ENCODE measurements at regions not wholly inside any gene's neighbourhood (a gene's known extent, or its start where the extent isn't known, plus 50 kb on each side); places are given as distances from the start of the nearest gene placed in this dataset.

DNA sequence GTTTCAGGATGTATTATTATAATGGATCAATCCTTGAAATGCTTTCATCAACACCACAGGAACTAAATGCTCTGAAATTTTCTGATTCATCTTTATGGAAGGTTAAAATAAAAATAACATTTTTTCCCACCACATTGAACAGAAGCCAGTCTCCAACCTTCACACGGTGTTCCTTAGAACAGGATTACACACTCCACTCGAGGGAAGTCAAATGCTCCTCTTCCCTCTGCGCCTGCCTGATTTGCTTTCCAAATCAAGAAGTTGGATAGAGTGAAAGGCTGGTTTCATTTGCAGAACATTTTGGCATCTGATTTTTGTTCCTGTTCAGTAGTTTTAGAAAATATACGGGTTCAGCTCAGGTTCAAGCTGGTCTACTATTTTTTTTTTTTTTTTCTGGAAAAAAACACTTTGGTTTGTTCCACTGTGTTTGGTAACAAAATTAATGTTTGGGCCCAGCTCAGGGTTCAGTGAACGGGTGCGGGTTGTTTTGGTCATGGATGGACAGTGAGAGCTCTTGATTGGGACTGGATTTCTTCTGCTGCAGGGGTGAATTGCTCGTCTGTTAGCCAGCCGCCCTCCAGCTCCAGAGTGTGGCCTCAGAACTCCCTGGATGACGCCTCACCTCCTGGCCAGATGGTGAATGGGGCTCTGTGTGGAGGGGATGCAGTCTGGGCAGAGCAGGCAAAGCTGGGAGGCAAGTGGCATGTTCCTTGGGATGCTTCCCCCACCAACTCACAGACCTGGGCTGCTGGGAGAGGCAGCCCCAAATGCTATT lies 82.4 kb upstream of the STC2 start:
- Histone ChIP-seq H3K27me3 (ENCODE audit: control insufficient read depth, insufficient read depth, low read length) (no peaks in the 10 kb centered on the region), H3K36me3 (ENCODE audit: control insufficient read depth, insufficient read depth, low read length) (no peaks in the 10 kb centered on the region), H3K4me3 (ENCODE audit: low read depth, low read length) (no peak overlapping the region)
- DNase-seq (ENCODE audit: low read depth), result no peak
- no peak for FAIRE-seq
- TF ChIP-seq, protein P1, sequence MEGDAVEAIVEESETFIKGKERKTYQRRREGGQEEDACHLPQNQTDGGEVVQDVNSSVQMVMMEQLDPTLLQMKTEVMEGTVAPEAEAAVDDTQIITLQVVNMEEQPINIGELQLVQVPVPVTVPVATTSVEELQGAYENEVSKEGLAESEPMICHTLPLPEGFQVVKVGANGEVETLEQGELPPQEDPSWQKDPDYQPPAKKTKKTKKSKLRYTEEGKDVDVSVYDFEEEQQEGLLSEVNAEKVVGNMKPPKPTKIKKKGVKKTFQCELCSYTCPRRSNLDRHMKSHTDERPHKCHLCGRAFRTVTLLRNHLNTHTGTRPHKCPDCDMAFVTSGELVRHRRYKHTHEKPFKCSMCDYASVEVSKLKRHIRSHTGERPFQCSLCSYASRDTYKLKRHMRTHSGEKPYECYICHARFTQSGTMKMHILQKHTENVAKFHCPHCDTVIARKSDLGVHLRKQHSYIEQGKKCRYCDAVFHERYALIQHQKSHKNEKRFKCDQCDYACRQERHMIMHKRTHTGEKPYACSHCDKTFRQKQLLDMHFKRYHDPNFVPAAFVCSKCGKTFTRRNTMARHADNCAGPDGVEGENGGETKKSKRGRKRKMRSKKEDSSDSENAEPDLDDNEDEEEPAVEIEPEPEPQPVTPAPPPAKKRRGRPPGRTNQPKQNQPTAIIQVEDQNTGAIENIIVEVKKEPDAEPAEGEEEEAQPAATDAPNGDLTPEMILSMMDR (IDR thresholded peaks at IDR 0.05; ENCODE audit: insufficient read depth, low read length, severe bottlenecking), result no peak

GRCh38 chr5:173408946-173409345 lies 80.7 kb upstream of the STC2 start:
- FAIRE-seq, result no peak
- no peak overlapping the region for H3K4me3 ChIP-seq (ENCODE audit: low read depth, low read length)

DNA sequence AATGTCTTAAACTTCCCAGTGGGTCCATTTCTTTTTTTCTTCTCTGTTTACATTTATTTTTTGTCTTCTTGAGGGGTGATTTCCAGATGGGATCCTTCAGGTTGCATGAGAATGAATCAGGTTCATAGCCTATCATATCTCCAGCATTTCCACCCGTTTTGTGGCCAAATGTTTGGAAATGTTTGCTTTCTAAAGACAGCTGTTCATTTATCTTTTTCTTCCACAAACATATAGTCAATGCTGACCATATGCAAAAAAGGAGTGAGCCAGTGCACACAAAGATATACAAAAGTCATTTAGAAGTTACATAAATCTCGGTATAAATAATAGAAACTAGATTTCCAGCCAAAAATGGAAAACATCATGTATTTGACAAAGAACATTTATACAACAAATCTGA lies 71.6 kb upstream of the STC2 start:
- DNase-seq (ENCODE audit: low read depth) (no peak), FAIRE-seq (no peak)
- Histone ChIP-seq H3K4me3 (ENCODE audit: low read depth, low read length) (no peak overlapping the region), H3K36me3 (ENCODE audit: control insufficient read depth, insufficient read depth, low read length) (no peaks in the 10 kb centered on the region), H3K27me3 (ENCODE audit: control insufficient read depth, insufficient read depth, low read length) (no peaks in the 10 kb centered on the region)
- TF ChIP-seq, protein P1 (IDR thresholded peaks at IDR 0.05; ENCODE audit: insufficient read depth, low read length, severe bottlenecking), result no peak

More at GRCh38 chr5:173408946-173409345, 80.7 kb upstream of the STC2 start:
- no peaks in the 10 kb centered on the region for H3K36me3 ChIP-seq (ENCODE audit: control insufficient read depth, insufficient read depth, low read length)
- TF ChIP-seq, protein P1 (IDR thresholded peaks at IDR 0.05; ENCODE audit: insufficient read depth, low read length, severe bottlenecking), result no peak
- no peaks in the 10 kb centered on the region for H3K27me3 ChIP-seq (ENCODE audit: control insufficient read depth, insufficient read depth, low read length)
- no peak for DNase-seq (ENCODE audit: low read depth)

GRCh38 chr5:173397516-173397915 lies 69.3 kb upstream of the STC2 start:
- Histone ChIP-seq H3K27me3 (ENCODE audit: control insufficient read depth, insufficient read depth, low read length) (no peaks in the 10 kb centered on the region), H3K36me3 (ENCODE audit: control insufficient read depth, insufficient read depth, low read length) (no peaks in the 10 kb centered on the region), H3K4me3 (ENCODE audit: low read depth, low read length) (no peak overlapping the region)
- TF ChIP-seq, protein P1 (IDR thresholded peaks at IDR 0.05; ENCODE audit: insufficient read depth, low read length, severe bottlenecking), result no peak
- DNase-seq (ENCODE audit: low read depth) (no peak), FAIRE-seq (no peak)

DNA sequence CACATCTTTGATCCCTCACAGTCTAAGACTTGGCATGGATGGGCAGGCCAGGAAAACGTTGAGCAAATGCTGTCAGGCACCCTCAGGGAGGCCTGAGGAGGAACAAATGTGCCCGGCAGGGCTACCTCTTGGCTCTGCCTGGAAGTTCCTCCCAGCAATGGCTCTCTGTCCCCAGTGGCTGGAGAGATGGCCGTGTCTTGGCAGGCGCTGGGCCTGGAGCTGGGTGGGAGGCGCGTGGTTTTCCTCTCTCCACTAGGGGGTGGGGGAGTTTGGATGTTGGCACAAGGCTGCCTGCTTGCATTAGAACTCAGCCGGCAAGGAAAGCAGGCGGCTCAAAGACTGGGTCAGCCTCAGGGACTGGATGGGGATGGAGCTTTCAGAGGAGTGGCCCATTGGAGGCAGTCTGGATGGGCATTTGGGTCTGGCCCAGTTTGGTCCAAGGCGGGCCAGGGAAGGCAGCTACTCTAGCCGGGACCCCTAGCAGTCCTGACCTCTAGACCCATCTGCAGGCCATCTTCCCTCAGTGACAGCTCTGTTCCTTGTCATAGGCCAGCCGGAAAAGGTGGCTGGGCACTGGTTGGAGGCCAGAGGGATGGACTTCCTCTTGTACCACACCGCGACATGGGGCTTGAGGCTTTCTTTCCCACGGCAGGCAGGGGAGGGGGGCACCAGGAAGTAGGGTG lies 68.2 kb upstream of the STC2 start:
- no peaks in the 10 kb centered on the region for H3K36me3 ChIP-seq (ENCODE audit: control insufficient read depth, insufficient read depth, low read length)
- FAIRE-seq (no peak), DNase-seq (ENCODE audit: low read depth) (no peak)
- no peaks in the 10 kb centered on the region for H3K27me3 ChIP-seq (ENCODE audit: control insufficient read depth, insufficient read depth, low read length)
- H3K4me3 ChIP-seq (ENCODE audit: low read depth, low read length), result no peak overlapping the region
- TF ChIP-seq, protein P1 (IDR thresholded peaks at IDR 0.05; ENCODE audit: insufficient read depth, low read length, severe bottlenecking), result no peak
